ENCODE measurements at regions not wholly inside any gene's neighbourhood (a gene's known extent, or its start where the extent isn't known, plus 50 kb on each side); places are given as distances from the start of the nearest gene placed in this dataset.

GRCh38 chr17:54789101-54789880, 111.4 kb upstream of the TOM1L1 start:
- Histone ChIP-seq H3K18ac (ENCODE audit: low read depth, low read length) (no peak overlapping the region), H3K9ac (ENCODE audit: low read depth, low read length) (no peak overlapping the region), H2BK5ac (ENCODE audit: low read depth, low read length, poor library complexity, severe bottlenecking) (no peak overlapping the region), H4K8ac (ENCODE audit: low read depth in 2 of 2, low read length in 2 of 2) (no peak overlapping the region), H3K4me2 (ENCODE audit: low read depth, low read length) (no peak overlapping the region), H3K79me1 (ENCODE audit: low read depth in 1 of 2, low read length in 2 of 2) (no peaks in the 10 kb centered on the region), H2AK5ac (ENCODE audit: low read depth, low read length) (no peak overlapping the region), H3K9me1 (ENCODE audit: insufficient read depth, low read length) (no peaks in the 10 kb centered on the region), H2AK9ac (replicated peaks; ENCODE audit: low read depth, low read length, poor library complexity) (no peak overlapping the region), H3K56ac (ENCODE audit: extremely low read depth, insufficient read depth, low read length) (no peak overlapping the region), H3K36me3 (ENCODE audit: control insufficient read depth, insufficient read depth, low read length) (no peaks in the 10 kb centered on the region), H3K27me3 (ENCODE audit: control insufficient read depth, insufficient read depth, low read length) (no peaks in the 10 kb centered on the region), H2AFZ (replicated peaks; ENCODE audit: low read length, poor library complexity) (no peak overlapping the region), H3K4ac (ENCODE audit: low read depth, low read length) (no peak overlapping the region), H3K9me3 (ENCODE audit: control insufficient read depth, insufficient read depth, low read length) (peaks cover 3% of the 10 kb centered on the region), H3K4me3 (ENCODE audit: insufficient read depth, low read depth, low read length) (no peak overlapping the region), H4K20me1 (ENCODE audit: insufficient read depth, low read length) (no peaks in the 10 kb centered on the region), H3K4me1 (ENCODE audit: control insufficient read depth, insufficient read depth, low read length) (no peaks in the 10 kb centered on the region), H4K5ac (ENCODE audit: low read depth, low read length) (no peak overlapping the region), H3K14ac (replicated peaks; ENCODE audit: low read depth, low read length) (no peak overlapping the region), H3K23ac (ENCODE audit: low read depth, low read length) (no peak overlapping the region), H3K27ac (ENCODE audit: insufficient read depth, low read length) (no peak overlapping the region), H2BK120ac (ENCODE audit: low read depth, low read length) (no peak overlapping the region), H4K91ac (ENCODE audit: insufficient read depth, low read depth, low read length) (no peak overlapping the region), H2BK20ac (ENCODE audit: low read depth, low read length) (no peak overlapping the region), H2BK15ac (ENCODE audit: low read depth, low read length) (no peak overlapping the region)
- ATAC-seq (ENCODE audit: low read depth) (no peak), DNase-seq (no peak)
- intact Hi-C loops (cut with micrococcal nuclease): no loop called here
- ChIA-PET POLR2A (ENCODE audit: unreplicated experiment) (no interaction called here), CTCF (no interaction called here)
- WGBS, 2 experiments (ENCODE audit: extremely low coverage in 2 of 2, insufficient read length in 1 of 2): 6% methylated on average over 2 of the region's 10 CpGs; no CpG with 5 or more reads in 1 of the 2 experiments
- in situ Hi-C loops (cut with MboI; ENCODE audit: low sequenced_read_pairs): no loop called here
- TF ChIP-seq SMC3 (IDR thresholded peaks at IDR 0.05; ENCODE audit: low read depth, low read length): no peak
- dilution Hi-C loops (cut with HindIII; ENCODE audit: low sequenced_read_pairs, unreplicated experiment): no loop called here
- BruUV-seq (replicated peaks): no TSS peak

Measured in IMR-90 (cell line).